Peyer's patch (tissue), 4 donors: ENCODE measurements at regions not wholly inside any gene's neighbourhood (a gene's known extent, or its start where the extent isn't known, plus 50 kb on each side); places are given as distances from the start of the nearest gene placed in this dataset.

Source experiments
- POLR2A ChIP-seq, 2 donors: fragments of 450-650 bp; IDR thresholded peaks; one replicate each; pipeline ENCODE4 v1.5.1; 2017; ENCODE audit warnings: antibody characterized with exemption in 2 of 2, mild to moderate bottlenecking in 2 of 2, moderate library complexity in 2 of 2
- TF ChIP-seq, protein P1 (sequence below), 6 experiments: fragments of 450-650 bp in 4 of 6; fragments of 200-600 bp in 2 of 6; sonication (generic) in 1 of 6; IDR thresholded peaks; one replicate each; pipeline ENCODE4 v1.5.1; 2017 to 2019; ENCODE audit warnings: antibody characterized with exemption in 6 of 6, mild to moderate bottlenecking in 3 of 6, moderate library complexity in 1 of 6

DNA sequence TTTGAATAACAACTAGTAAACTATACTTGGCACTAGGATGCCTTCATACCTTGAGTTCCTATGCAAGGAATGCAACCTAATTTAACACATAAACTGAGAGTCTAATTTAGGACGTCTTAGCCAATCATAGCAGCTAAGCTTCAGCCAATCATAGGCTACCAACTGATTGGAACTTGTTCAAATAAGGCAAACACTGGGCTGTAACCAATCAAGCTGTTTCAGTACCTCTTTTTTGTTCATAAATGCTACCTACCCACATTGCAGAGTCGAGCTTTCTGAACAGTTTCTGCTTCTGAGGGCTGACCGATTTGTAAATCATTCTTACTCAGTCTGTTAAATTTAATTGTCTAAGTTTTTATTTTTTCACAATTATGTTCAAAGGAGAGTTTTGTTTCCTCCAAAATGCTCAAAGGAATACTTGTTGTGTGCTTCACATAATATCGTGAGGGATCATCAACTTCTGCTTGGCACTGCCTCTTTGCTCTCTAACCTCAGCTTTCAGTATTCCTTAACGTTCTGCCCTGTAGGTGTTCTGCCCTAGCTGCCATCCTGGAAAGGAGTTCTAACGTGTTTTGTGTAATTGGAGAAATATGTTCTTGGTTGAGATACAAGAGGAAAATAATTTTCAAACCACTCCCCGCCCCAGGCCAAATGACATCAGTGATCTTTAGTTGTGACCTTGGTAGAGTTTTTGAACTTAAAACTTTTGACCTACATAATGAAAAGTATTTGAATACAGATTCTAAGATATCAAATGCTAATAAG lies 380.4 kb upstream of the MIS18BP1 start:
- TF ChIP-seq, protein P1, sequence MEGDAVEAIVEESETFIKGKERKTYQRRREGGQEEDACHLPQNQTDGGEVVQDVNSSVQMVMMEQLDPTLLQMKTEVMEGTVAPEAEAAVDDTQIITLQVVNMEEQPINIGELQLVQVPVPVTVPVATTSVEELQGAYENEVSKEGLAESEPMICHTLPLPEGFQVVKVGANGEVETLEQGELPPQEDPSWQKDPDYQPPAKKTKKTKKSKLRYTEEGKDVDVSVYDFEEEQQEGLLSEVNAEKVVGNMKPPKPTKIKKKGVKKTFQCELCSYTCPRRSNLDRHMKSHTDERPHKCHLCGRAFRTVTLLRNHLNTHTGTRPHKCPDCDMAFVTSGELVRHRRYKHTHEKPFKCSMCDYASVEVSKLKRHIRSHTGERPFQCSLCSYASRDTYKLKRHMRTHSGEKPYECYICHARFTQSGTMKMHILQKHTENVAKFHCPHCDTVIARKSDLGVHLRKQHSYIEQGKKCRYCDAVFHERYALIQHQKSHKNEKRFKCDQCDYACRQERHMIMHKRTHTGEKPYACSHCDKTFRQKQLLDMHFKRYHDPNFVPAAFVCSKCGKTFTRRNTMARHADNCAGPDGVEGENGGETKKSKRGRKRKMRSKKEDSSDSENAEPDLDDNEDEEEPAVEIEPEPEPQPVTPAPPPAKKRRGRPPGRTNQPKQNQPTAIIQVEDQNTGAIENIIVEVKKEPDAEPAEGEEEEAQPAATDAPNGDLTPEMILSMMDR (IDR thresholded peaks at IDR 0.05), result no peak
- no peak for TF ChIP-seq POLR2A (IDR thresholded peaks at IDR 0.05)
